ENCODE measurements at regions not wholly inside any gene's neighbourhood (a gene's known extent, or its start where the extent isn't known, plus 50 kb on each side); places are given as distances from the start of the nearest gene placed in this dataset.

DNA sequence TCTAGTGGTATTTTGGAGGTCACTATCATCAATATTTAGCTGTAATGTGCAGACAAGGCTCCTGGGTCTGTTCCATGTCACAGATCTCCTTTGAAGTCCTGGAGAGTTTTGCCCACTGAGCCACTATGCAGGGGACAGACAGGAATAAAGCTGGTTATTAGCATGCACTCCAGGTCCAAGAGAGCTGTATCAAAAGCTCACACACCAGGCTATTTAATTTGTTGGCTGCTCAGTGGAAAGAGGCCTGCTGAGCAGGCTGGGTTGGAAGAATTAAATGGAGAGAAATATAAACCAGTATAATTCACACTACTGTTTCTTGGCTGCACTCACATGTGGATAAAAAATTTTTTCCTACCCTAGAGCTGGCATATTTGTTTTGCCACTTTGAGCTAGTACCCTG is 113.8 kb upstream of the TAF11L2 start:
- Histone ChIP-seq H4K20me1 (ENCODE audit: low read depth, low read length) (no peaks in the 10 kb centered on the region), H3K9me2 (replicated peaks; ENCODE audit: insufficient read depth, low read length) (no peaks in the 10 kb centered on the region), H3K36me3 (ENCODE audit: low read length) (no peaks in the 10 kb centered on the region)

DNA sequence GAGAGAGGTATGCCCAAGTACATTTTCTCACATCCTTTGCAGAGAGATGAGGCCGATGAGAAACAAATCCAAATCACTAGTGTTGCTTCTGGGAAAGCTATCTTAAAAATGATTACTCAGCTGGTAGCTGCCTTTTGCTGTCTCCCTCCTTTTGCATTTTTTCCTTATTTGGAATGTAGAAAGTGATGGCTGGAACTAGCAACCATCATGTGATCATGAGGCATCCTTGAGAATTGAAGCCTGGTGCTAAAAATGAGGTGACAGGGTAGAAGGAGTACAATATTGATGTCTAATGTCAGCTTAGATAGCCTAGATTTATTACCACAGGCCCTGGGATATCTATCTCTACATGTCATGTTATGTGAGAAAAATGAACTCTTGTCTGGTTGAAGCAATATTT is 109.3 kb upstream of the TAF11L2 start:
- TF ChIP-seq, protein P1, sequence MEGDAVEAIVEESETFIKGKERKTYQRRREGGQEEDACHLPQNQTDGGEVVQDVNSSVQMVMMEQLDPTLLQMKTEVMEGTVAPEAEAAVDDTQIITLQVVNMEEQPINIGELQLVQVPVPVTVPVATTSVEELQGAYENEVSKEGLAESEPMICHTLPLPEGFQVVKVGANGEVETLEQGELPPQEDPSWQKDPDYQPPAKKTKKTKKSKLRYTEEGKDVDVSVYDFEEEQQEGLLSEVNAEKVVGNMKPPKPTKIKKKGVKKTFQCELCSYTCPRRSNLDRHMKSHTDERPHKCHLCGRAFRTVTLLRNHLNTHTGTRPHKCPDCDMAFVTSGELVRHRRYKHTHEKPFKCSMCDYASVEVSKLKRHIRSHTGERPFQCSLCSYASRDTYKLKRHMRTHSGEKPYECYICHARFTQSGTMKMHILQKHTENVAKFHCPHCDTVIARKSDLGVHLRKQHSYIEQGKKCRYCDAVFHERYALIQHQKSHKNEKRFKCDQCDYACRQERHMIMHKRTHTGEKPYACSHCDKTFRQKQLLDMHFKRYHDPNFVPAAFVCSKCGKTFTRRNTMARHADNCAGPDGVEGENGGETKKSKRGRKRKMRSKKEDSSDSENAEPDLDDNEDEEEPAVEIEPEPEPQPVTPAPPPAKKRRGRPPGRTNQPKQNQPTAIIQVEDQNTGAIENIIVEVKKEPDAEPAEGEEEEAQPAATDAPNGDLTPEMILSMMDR (IDR thresholded peaks at IDR 0.05; ENCODE audit: insufficient read depth, low read length, poor library complexity, severe bottlenecking), result no peak
- no peak for TF ChIP-seq EZH2phosphoT487 (conservative IDR thresholded peaks at IDR 0.05; ENCODE audit: low read length)

More for the DNA sequence above, 113.8 kb upstream of the TAF11L2 start:
- Histone ChIP-seq H3K9ac (ENCODE audit: low read length) (no peak overlapping the region), H3F3A (ENCODE audit: insufficient read depth) (no peaks in the 10 kb centered on the region), H2AFZ (ENCODE audit: low read depth, low read length, severe bottlenecking) (no peak overlapping the region), H3K9me3 (ENCODE audit: insufficient read depth, low read length) (no peaks in the 10 kb centered on the region), H3K4me2 (ENCODE audit: low read depth, low read length, poor library complexity, severe bottlenecking) (no peak overlapping the region), H3K79me2 (ENCODE audit: insufficient read depth, low read length) (no peaks in the 10 kb centered on the region), H3K27me3 (ENCODE audit: low read length) (no peaks in the 10 kb centered on the region), H3K27ac (ENCODE audit: low read depth, low read length) (no peak overlapping the region), H3K4me3 (ENCODE audit: insufficient read depth, low read length, poor library complexity, severe bottlenecking) (no peak overlapping the region)
- no peak for TF ChIP-seq EZH2phosphoT487 (conservative IDR thresholded peaks at IDR 0.05; ENCODE audit: low read length)
- TF ChIP-seq, protein P1 (IDR thresholded peaks at IDR 0.05; ENCODE audit: insufficient read depth, low read length, poor library complexity, severe bottlenecking), result no peak

DNA sequence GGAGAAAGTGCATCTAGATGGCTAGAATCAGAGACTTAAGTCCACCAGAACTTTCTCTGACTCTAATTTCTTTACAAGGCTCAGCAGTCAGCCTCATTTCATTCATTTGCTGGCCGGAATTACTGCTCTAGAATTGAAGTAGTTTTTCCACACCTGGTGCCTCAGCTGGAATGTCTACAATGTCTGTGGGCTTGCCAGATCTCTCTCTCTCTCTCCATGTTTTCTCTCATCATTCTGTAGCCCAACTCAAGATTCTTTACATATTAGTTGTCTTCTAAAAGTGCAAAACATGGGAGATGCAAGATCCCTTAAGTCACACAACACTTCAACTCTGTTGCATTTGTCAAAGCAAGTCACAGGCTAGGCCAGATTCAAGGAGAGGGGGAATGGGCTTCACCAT is 103.9 kb upstream of the TAF11L2 start:
- no peaks in the 10 kb centered on the region for H3K79me2 ChIP-seq (ENCODE audit: insufficient read depth, low read length)
- no peaks in the 10 kb centered on the region for H4K20me1 ChIP-seq (ENCODE audit: low read depth, low read length)
- H3K9me2 ChIP-seq (replicated peaks; ENCODE audit: insufficient read depth, low read length), result no peaks in the 10 kb centered on the region
- no peak overlapping the region for H3K9ac ChIP-seq (ENCODE audit: low read length)
- no peak overlapping the region for H3K4me2 ChIP-seq (ENCODE audit: low read depth, low read length, poor library complexity, severe bottlenecking)
- no peak overlapping the region for H3K4me3 ChIP-seq (ENCODE audit: insufficient read depth, low read length, poor library complexity, severe bottlenecking)
- no peaks in the 10 kb centered on the region for H3F3A ChIP-seq (ENCODE audit: insufficient read depth)
- H3K27ac ChIP-seq (ENCODE audit: low read depth, low read length), result no peak overlapping the region
- TF ChIP-seq, protein P1 (IDR thresholded peaks at IDR 0.05; ENCODE audit: insufficient read depth, low read length, poor library complexity, severe bottlenecking), result no peak
- no peak for TF ChIP-seq EZH2phosphoT487 (conservative IDR thresholded peaks at IDR 0.05; ENCODE audit: low read length)
- no peaks in the 10 kb centered on the region for H3K27me3 ChIP-seq (ENCODE audit: low read length)
- no peaks in the 10 kb centered on the region for H3K9me3 ChIP-seq (ENCODE audit: insufficient read depth, low read length)
- H3K36me3 ChIP-seq (ENCODE audit: low read length), result no peaks in the 10 kb centered on the region
- H2AFZ ChIP-seq (ENCODE audit: low read depth, low read length, severe bottlenecking), result no peak overlapping the region

More for the DNA sequence above, 109.3 kb upstream of the TAF11L2 start:
- Histone ChIP-seq H3K9me2 (replicated peaks; ENCODE audit: insufficient read depth, low read length) (no peaks in the 10 kb centered on the region), H2AFZ (ENCODE audit: low read depth, low read length, severe bottlenecking) (no peak overlapping the region), H3K9me3 (ENCODE audit: insufficient read depth, low read length) (no peaks in the 10 kb centered on the region), H3F3A (ENCODE audit: insufficient read depth) (no peaks in the 10 kb centered on the region), H3K4me2 (ENCODE audit: low read depth, low read length, poor library complexity, severe bottlenecking) (no peak overlapping the region), H4K20me1 (ENCODE audit: low read depth, low read length) (no peaks in the 10 kb centered on the region), H3K27me3 (ENCODE audit: low read length) (no peaks in the 10 kb centered on the region), H3K27ac (ENCODE audit: low read depth, low read length) (no peak overlapping the region), H3K9ac (ENCODE audit: low read length) (no peak overlapping the region), H3K79me2 (ENCODE audit: insufficient read depth, low read length) (no peaks in the 10 kb centered on the region), H3K4me3 (ENCODE audit: insufficient read depth, low read length, poor library complexity, severe bottlenecking) (no peak overlapping the region), H3K36me3 (ENCODE audit: low read length) (no peaks in the 10 kb centered on the region)

Measured in SU-DHL-6 (cell line).